ENCODE measurements at regions not wholly inside any gene's neighbourhood (a gene's known extent, or its start where the extent isn't known, plus 50 kb on each side); places are given as distances from the start of the nearest gene placed in this dataset.

- H3K27me3 Mint-ChIP-seq = no peaks in the 10 kb centered on the region
- peaks cover under 1% of the 10 kb centered on the region for H3K4me1 Mint-ChIP-seq
- no peak overlapping the region for H3K27ac Mint-ChIP-seq
- DNase-seq (ENCODE audit: low spot score in 2 of 2) = no peak
- H3K4me3 Mint-ChIP-seq = no peak overlapping the region
- H3K36me3 Mint-ChIP-seq = no peaks in the 10 kb centered on the region
- no peaks in the 10 kb centered on the region for H3K9me3 Mint-ChIP-seq
- no peak for ATAC-seq (ENCODE audit: low read depth)
These were observed 110.2 kb upstream of the SESN3 start for GRCh38 chr11:95341221-95341620.

- H3K4me3 Mint-ChIP-seq = no peak overlapping the region
- H3K36me3 Mint-ChIP-seq = no peaks in the 10 kb centered on the region
- no peak overlapping the region for H3K27ac Mint-ChIP-seq
- H3K9me3 Mint-ChIP-seq = no peaks in the 10 kb centered on the region
- no peaks in the 10 kb centered on the region for H3K27me3 Mint-ChIP-seq
- H3K4me1 Mint-ChIP-seq = peaks cover 5% of the 10 kb centered on the region
- ATAC-seq (ENCODE audit: low read depth) (no peak), DNase-seq (ENCODE audit: low spot score in 2 of 2) (no peak)
These were observed 108.3 kb upstream of the SESN3 start for GRCh38 chr11:95339086-95339901.

GRCh38 chr11:95338430-95338991, 107.5 kb upstream of the SESN3 start:
- H3K9me3 Mint-ChIP-seq = no peaks in the 10 kb centered on the region
- no peaks in the 10 kb centered on the region for H3K27me3 Mint-ChIP-seq
- DNase-seq (ENCODE audit: low spot score in 2 of 2) (no peak), ATAC-seq (ENCODE audit: low read depth) (no peak)
- H3K36me3 Mint-ChIP-seq = no peaks in the 10 kb centered on the region
- no peak overlapping the region for H3K27ac Mint-ChIP-seq
- peaks cover 5% of the 10 kb centered on the region for H3K4me1 Mint-ChIP-seq
- no peak overlapping the region for H3K4me3 Mint-ChIP-seq

- H3K27ac Mint-ChIP-seq = no peak overlapping the region
- DNase-seq (ENCODE audit: low spot score in 2 of 2) (no peak), ATAC-seq (ENCODE audit: low read depth) (peak; percentile 10)
- peaks cover 5% of the 10 kb centered on the region for H3K4me1 Mint-ChIP-seq
- H3K9me3 Mint-ChIP-seq = no peaks in the 10 kb centered on the region
- H3K4me3 Mint-ChIP-seq = no peak overlapping the region
- H3K36me3 Mint-ChIP-seq = no peaks in the 10 kb centered on the region
- H3K27me3 Mint-ChIP-seq = no peaks in the 10 kb centered on the region
These were observed 107.0 kb upstream of the SESN3 start for GRCh38 chr11:95337972-95338429.

- Mint-ChIP-seq H3K27me3 (no peaks in the 10 kb centered on the region), H3K4me3 (no peak overlapping the region), H3K4me1 (peaks cover 5% of the 10 kb centered on the region), H3K27ac (no peak overlapping the region), H3K9me3 (no peaks in the 10 kb centered on the region), H3K36me3 (no peaks in the 10 kb centered on the region)
- DNase-seq (ENCODE audit: low spot score in 2 of 2) (peak; percentile 45 to 46), ATAC-seq (ENCODE audit: low read depth) (peak; percentile 82)
These were observed 106.4 kb upstream of the SESN3 start for GRCh38 chr11:95337175-95337957.

- Mint-ChIP-seq H3K9me3 (no peaks in the 10 kb centered on the region), H3K27me3 (no peaks in the 10 kb centered on the region), H3K27ac (peak overlapping the region; percentile 76), H3K36me3 (no peaks in the 10 kb centered on the region), H3K4me1 (peaks cover 5% of the 10 kb centered on the region), H3K4me3 (no peak overlapping the region)
- ATAC-seq (ENCODE audit: low read depth) = peak; percentile 34
- DNase-seq (ENCODE audit: low spot score in 2 of 2) = no peak
These were observed 105.0 kb upstream of the SESN3 start for GRCh38 chr11:95335989-95336388.

GRCh38 chr11:95331161-95331560, 100.2 kb upstream of the SESN3 start:
- no peak overlapping the region for H3K4me3 Mint-ChIP-seq
- H3K36me3 Mint-ChIP-seq = no peaks in the 10 kb centered on the region
- no peak for DNase-seq (ENCODE audit: low spot score in 2 of 2)
- no peaks in the 10 kb centered on the region for H3K9me3 Mint-ChIP-seq
- peaks cover 8% of the 10 kb centered on the region for H3K4me1 Mint-ChIP-seq
- no peak for ATAC-seq (ENCODE audit: low read depth)
- H3K27ac Mint-ChIP-seq = no peak overlapping the region
- H3K27me3 Mint-ChIP-seq = no peaks in the 10 kb centered on the region

GRCh38 chr11:95330302-95330701, 99.3 kb upstream of the SESN3 start:
- Mint-ChIP-seq H3K4me3 (no peak overlapping the region), H3K27ac (no peak overlapping the region), H3K9me3 (no peaks in the 10 kb centered on the region), H3K27me3 (no peaks in the 10 kb centered on the region), H3K4me1 (peaks cover 6% of the 10 kb centered on the region), H3K36me3 (no peaks in the 10 kb centered on the region)
- ATAC-seq (ENCODE audit: low read depth) (no peak), DNase-seq (ENCODE audit: low spot score in 2 of 2) (no peak)

GRCh38 chr11:95327273-95327948, 96.4 kb upstream of the SESN3 start:
- H3K9me3 Mint-ChIP-seq = no peaks in the 10 kb centered on the region
- DNase-seq (ENCODE audit: low spot score in 2 of 2) (no peak), ATAC-seq (ENCODE audit: low read depth) (no peak)
- peaks cover 6% of the 10 kb centered on the region for H3K4me1 Mint-ChIP-seq
- H3K36me3 Mint-ChIP-seq = no peaks in the 10 kb centered on the region
- no peaks in the 10 kb centered on the region for H3K27me3 Mint-ChIP-seq
- H3K27ac Mint-ChIP-seq = no peak overlapping the region
- H3K4me3 Mint-ChIP-seq = no peak overlapping the region

- H3K4me1 Mint-ChIP-seq = peaks cover 6% of the 10 kb centered on the region
- no peaks in the 10 kb centered on the region for H3K27me3 Mint-ChIP-seq
- no peak overlapping the region for H3K27ac Mint-ChIP-seq
- ATAC-seq (ENCODE audit: low read depth) = no peak
- no peaks in the 10 kb centered on the region for H3K9me3 Mint-ChIP-seq
- no peak overlapping the region for H3K4me3 Mint-ChIP-seq
- no peak for DNase-seq (ENCODE audit: low spot score in 2 of 2)
- H3K36me3 Mint-ChIP-seq = no peaks in the 10 kb centered on the region
These were observed 94.8 kb upstream of the SESN3 start for GRCh38 chr11:95325777-95326258.

- Mint-ChIP-seq H3K27me3 (no peaks in the 10 kb centered on the region), H3K4me1 (peaks cover 7% of the 10 kb centered on the region), H3K36me3 (no peaks in the 10 kb centered on the region), H3K4me3 (no peak overlapping the region), H3K9me3 (no peaks in the 10 kb centered on the region), H3K27ac (no peak overlapping the region)
- ATAC-seq (ENCODE audit: low read depth) (no peak), DNase-seq (ENCODE audit: low spot score in 2 of 2) (no peak)
These were observed 93.8 kb upstream of the SESN3 start for GRCh38 chr11:95324826-95325225.

GRCh38 chr11:95322539-95322938, 91.5 kb upstream of the SESN3 start:
- Mint-ChIP-seq H3K27me3 (no peaks in the 10 kb centered on the region), H3K4me1 (peaks cover 12% of the 10 kb centered on the region), H3K9me3 (no peaks in the 10 kb centered on the region), H3K4me3 (no peak overlapping the region), H3K27ac (no peak overlapping the region), H3K36me3 (no peaks in the 10 kb centered on the region)
- DNase-seq (ENCODE audit: low spot score in 2 of 2) (no peak), ATAC-seq (ENCODE audit: low read depth) (no peak)

GRCh38 chr11:95318498-95318897, 87.5 kb upstream of the SESN3 start:
- no peaks in the 10 kb centered on the region for H3K27me3 Mint-ChIP-seq
- DNase-seq (ENCODE audit: low spot score in 2 of 2) (no peak), ATAC-seq (ENCODE audit: low read depth) (peak; percentile 47)
- H3K27ac Mint-ChIP-seq = no peak overlapping the region
- peaks cover 10% of the 10 kb centered on the region for H3K4me1 Mint-ChIP-seq
- no peak overlapping the region for H3K4me3 Mint-ChIP-seq
- no peaks in the 10 kb centered on the region for H3K36me3 Mint-ChIP-seq
- no peaks in the 10 kb centered on the region for H3K9me3 Mint-ChIP-seq
